SK-N-SH (cell line): ENCODE measurements at regions not wholly inside any gene's neighbourhood (a gene's known extent, or its start where the extent isn't known, plus 50 kb on each side); places are given as distances from the start of the nearest gene placed in this dataset.
"Not testable (repeated sequence)": the region's sequence is repeated elsewhere in the genome, so short reads cannot be mapped to it uniquely, and the experiment has no call there.

Experiments
- CHD2 ChIP-seq: fragments of 150-350 bp; IDR thresholded peaks from 2 replicates; pipeline ENCODE4 v1.6.1; 2018; ENCODE audit warnings: low read length; ENCODE audit not compliant: partially characterized antibody
- CTCF ChIP-seq: fragments of 200-600 bp; sonication (generic); IDR thresholded peaks from 2 replicates; pipeline ENCODE4 v1.6.1; 2017; ENCODE audit warnings: antibody characterized with exemption, mild to moderate bottlenecking, moderate library complexity
- ELF1 ChIP-seq: IDR thresholded peaks from 2 replicates; pipeline ENCODE4 v1.4.0; 2012
- EP300 ChIP-seq, 2 experiments: IDR thresholded peaks; 2 replicates each; pipeline versions ENCODE4 v1.4.0 to v1.6.1; 2012; ENCODE audit warnings: borderline replicate concordance in 1 of 2, low read depth in 1 of 2, low read length in 1 of 2
- GABPA ChIP-seq: IDR thresholded peaks from 2 replicates; pipeline ENCODE4 v1.4.0; 2012; ENCODE audit warnings: low read depth, mild to moderate bottlenecking
- MEF2A ChIP-seq: IDR thresholded peaks from 2 replicates; pipeline ENCODE4 v1.4.0; 2012; ENCODE audit warnings: low read depth, borderline replicate concordance
- NFIC ChIP-seq: IDR thresholded peaks from 2 replicates; pipeline ENCODE4 v1.4.0; 2012; ENCODE audit warnings: borderline replicate concordance
- POLR2AphosphoS5 ChIP-seq: IDR thresholded peaks from 2 replicates; pipeline ENCODE4 v1.6.1; 2012; ENCODE audit warnings: low read depth, low read length
- RAD21 ChIP-seq: IDR thresholded peaks from 2 replicates; pipeline ENCODE4 v1.6.1; 2012; ENCODE audit warnings: mild to moderate bottlenecking, low read length
- SMC3 ChIP-seq: IDR thresholded peaks from 2 replicates; pipeline ENCODE4 v1.6.1; 2012; ENCODE audit warnings: low read depth, low read length, improper control_type of control experiment
- TAF1 ChIP-seq: IDR thresholded peaks from 2 replicates; pipeline ENCODE4 v1.6.1; 2012; ENCODE audit warnings: low read depth, mild to moderate bottlenecking, low read length, moderate library complexity, borderline replicate concordance
- TEAD4 ChIP-seq: IDR thresholded peaks from 2 replicates; pipeline ENCODE4 v1.4.0; 2012; ENCODE audit warnings: mild to moderate bottlenecking, borderline replicate concordance; ENCODE audit not compliant: insufficient read depth
- USF2 ChIP-seq: fragments of 150-350 bp; IDR thresholded peaks from 2 replicates; pipeline ENCODE4 v1.6.1; 2017; ENCODE audit warnings: antibody characterized with exemption, low read length, low read depth, borderline replicate concordance
- TF ChIP-seq, protein P1 (sequence below): IDR thresholded peaks from 2 replicates; pipeline ENCODE4 v1.4.0; 2012; ENCODE audit warnings: low read depth

DNA sequence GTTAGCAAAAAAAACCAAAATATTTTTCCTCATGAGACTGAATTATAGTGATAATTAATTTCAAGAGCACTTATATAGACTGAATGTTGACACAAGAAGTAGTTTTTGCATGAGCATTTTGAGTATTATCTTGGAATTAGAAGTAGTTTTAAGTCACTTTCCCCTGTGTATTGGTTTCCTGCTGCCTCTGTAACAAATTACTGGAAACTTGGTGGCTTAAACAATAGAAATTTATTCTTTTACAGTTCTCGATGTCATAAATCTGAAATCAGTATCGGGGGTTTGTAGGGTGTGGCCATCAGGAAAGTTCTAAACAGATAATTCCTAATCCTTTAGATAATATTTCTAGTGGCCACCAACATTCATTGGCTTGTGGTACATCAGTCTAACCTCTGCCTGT is 957.8 kb downstream of the LTN1 start:
- not testable (repeated sequence) for TF ChIP-seq EP300 (IDR thresholded peaks at IDR 0.05; ENCODE audit: borderline replicate concordance in 1 of 2, low read depth in 1 of 2, low read length in 1 of 2); RAD21; CTCF; POLR2AphosphoS5; CHD2; TEAD4; TAF1; SMC3; ELF1; NFIC; GABPA; USF2; MEF2A
- TF ChIP-seq, protein P1, sequence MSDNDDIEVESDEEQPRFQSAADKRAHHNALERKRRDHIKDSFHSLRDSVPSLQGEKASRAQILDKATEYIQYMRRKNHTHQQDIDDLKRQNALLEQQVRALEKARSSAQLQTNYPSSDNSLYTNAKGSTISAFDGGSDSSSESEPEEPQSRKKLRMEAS: not testable (repeated sequence)
